Stimulated activated CD8-positive, alpha-beta memory T cell treated with anti-CD3 and anti-CD28 coated beads, Interleukin-4, amount 100 ng/mL, for 4 hours (primary cell): ENCODE measurements at regions not wholly inside any gene's neighbourhood (a gene's known extent, or its start where the extent isn't known, plus 50 kb on each side); places are given as distances from the start of the nearest gene placed in this dataset.
"Not testable (repeated sequence)": the region's sequence is repeated elsewhere in the genome, so short reads cannot be mapped to it uniquely, and the experiment has no call there.

Experiments used
- DNase-seq, 2 donors: peaks; one replicate each; pipeline ENCODE4 v3.0.0-alpha.2; 2020; ENCODE audit warnings: low read depth in 2 of 2, low spot score in 1 of 2

DNA sequence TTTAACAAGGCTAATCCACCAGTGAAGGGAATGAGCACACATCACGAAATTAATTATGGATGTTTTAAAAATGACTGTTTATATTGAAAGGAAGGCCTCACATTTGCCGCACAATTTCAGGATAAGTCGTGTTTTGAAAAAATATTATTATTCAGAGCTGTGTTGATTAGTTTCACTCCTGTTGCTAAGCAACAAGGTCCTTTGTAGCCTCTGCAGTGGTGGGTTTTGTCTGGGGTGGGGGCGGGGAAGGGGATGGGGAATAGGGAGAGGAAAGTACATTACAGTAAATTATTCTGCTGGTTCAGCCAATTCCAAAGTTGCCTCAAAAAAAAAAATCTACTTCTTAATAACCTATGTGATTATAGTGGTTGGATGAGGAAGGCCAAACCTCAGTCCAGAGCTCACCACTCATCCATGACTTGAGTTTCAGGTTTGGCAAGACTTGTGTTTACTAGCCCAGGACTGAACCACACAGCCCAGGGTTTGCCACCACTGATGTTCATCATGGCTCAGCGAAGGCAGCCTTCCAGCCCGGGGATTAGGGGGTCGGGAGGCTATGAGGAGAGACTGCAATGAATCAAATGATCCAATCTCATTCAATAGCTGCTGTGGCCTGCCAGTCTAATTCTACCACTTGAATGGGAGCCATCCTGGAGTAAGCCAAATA is 162.5 kb upstream of the ATP6AP2 start:
- DNase-seq = no peak

DNA sequence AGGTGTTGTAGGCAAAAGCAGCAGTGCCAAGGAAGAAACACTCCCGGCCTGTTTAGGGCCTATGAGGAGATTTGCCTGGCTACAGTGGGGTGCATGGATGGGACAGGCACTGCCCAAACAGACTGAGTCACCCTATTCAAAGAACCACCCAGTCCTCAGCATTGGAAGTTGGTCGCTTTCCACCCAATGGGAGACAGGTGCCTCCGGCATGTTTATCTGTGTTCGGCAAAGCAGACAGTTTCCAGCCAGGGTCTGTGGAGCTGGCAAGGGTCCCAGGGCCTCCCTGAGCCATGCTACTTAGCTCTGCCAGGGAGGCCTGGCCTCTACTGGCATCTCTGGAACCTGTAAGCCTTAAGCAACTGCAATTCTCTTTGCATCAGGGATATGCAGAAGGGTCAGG is 165.1 kb upstream of the ATP6AP2 start:
- DNase-seq = no peak

DNA sequence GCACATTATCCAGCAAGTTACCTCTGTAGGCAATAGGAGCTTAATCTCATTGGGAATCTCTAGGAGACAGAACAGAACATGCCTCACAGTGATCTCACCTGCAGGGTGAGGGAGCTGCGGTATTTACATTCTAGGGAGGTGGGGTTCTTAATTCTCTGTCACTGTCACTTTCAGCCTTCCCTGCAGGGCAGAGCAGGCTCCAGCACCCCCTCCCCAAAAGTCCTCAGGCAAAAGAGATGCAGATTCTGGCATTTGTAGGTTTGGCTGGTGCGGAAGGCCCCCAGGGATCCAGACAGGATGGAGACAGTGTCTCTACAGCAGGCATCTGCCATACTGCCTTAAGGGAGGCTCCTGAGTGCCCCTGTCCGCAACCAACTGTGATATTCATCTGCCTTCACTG is 166.4 kb upstream of the ATP6AP2 start:
- DNase-seq = no peak

DNA sequence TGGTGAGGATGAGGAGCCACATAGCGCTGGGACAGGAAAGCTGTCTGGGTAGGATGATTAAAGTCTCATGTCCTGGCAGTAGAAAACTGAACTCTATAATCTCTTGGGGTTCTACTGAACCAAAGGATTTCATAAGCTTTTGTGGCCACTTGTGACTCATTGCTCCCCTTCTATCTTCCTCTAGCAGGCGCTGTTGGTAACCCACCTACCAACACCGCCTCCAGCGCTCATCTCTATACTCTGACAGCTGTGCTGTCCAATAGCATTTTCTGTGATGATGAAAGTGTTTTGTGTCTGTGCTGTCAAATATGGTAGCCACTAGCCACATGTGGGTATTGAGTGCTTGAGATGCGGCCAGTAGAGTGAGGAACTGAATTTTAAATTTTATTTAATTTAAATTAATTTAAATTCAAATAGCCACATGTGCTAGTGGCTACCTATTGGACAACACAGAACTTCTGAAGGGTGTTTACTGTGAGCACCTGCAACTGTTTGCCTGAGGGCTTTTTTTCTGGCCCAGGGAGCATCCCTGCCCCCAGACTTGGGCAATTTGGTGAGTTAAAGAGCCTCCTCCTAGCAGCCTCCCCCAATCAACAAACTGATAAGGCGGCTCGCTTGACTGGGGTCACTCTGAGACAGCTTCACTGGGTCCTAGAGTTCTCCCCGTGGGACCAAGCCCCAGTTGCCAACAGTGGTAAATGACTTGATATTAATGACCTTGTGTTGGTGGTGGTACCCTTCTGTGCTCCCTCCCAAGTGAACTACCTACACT is 169.2 kb upstream of the ATP6AP2 start:
- DNase-seq = no peak

DNA sequence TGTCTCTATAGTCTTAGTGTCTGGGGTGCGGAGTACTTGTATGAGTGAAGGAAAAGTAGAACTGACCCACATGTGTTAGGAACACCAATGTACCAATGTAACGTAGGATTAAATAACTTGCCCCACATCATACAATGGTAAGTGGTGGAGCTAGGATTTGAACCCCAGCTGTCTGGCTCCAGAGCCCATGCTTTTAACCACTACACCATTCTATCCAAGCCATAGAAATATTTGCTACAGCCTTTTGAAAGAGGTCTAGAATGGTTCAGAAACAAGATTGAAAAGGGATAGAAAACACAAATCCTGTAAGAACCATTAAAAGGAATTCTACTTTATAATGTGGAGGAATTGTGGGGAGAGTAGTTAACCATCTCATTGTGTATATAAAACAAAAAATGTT is 169.9 kb upstream of the ATP6AP2 start:
- DNase-seq = no peak

- no peak for DNase-seq
These were observed 174.4 kb upstream of the ATP6AP2 start for GRCh38 chrX:40406330-40406859.

- no peak for DNase-seq
These were observed 175.4 kb upstream of the ATP6AP2 start for GRCh38 chrX:40405399-40405798.

DNA sequence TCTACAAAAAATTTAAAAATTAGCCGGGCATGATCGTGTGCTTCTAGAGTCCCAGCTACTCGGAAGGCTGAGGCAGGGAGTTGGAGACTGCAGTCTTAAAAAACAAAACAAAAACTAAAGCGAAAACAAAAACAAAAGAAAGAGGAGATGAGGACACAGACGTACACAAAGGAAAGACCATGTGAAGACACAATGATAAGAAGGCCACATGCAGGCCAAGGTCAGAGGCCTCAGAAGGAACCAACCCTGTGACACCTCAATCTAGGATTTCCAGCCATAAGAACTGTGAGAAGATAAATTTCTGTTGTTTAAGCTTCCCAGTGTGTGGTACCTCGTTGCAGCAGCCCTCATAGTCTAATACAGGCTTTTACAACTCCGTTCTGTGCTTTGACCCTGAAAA is 177.0 kb upstream of the ATP6AP2 start:
- no peak for DNase-seq

DNA sequence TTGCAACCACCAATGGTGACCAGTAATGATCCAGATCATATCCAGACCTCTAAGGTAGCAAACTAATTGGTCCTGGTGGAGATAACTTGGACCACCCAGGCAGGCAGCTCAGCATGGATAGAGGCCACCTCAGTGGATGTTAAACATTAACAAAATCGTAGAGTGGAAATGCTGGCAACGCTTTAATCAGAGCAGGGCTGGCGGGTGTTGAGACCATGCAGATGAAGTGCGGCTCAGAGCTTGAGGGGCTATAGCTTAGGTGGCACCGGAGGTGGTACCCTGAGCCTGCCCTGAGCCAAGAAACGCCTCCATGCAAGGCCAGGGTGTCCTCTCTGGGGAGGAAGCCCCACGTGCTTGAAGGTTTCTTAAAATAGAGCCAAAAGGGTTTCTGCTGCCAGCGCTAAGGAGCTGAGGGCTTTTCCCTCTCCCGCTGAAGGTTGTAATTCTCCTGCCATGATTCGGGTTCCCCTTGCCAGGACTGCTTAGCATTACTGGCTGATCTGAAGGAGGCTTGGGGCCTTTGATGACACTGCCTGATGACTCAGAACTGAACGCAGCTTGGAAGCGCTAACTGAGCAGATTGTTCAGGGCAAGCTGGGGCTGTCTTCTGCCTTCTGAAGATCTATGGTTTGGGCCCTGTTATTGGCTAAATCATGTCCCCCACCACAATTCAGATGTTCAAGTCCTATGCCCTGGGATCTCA is 177.8 kb upstream of the ATP6AP2 start:
- DNase-seq = no peak

GRCh38 chrX:40395102-40395501 is 185.7 kb upstream of the ATP6AP2 start:
- DNase-seq = no peak

DNA sequence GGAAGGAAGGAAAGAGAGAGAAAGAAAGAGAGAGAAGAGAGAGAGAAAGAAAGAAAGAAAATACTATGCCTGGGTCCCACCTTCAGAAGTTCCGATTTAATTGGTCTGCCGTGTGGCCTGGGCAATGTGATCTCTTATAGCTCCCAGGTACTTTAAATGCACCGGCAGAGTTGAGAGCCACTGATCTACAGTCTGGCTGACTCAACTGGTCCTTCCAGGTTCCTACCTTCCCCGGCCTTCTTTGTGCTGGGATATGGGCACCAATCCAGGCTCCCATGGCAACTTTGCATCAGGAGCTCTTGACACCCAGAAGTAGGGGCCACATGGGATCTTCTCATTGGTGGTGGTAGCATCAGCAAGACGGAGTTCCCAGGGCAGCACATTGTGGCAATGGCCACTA is 186.5 kb upstream of the ATP6AP2 start:
- DNase-seq = no peak

- no peak for DNase-seq
These were observed 188.2 kb upstream of the ATP6AP2 start for GRCh38 chrX:40392599-40392998.

- DNase-seq = no peak
These were observed 189.1 kb upstream of the ATP6AP2 start for GRCh38 chrX:40391662-40392061.

GRCh38 chrX:40389555-40389954 is 191.2 kb upstream of the ATP6AP2 start:
- no peak for DNase-seq

GRCh38 chrX:40388441-40388840 is 192.3 kb upstream of the ATP6AP2 start:
- DNase-seq = no peak

DNA sequence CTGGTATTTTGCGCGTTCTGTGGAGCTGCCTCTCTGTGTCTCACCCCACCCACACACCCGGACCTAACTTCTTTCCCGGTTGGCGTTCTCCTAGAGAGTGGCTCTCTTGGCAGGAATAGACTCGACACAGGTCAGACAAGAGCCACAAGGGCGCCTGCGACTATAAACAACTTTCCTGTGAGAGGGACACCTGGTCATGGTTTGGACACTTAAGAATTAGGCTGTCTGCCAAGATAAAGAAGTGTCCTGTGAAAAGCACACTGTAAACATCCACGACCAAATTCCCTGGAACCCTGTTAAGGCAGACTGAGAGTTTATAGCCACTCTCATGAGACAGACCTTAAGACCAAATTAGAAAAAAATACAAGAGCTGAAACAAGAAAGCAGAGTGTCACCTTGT is 192.9 kb upstream of the ATP6AP2 start:
- DNase-seq = not testable (repeated sequence)

DNA sequence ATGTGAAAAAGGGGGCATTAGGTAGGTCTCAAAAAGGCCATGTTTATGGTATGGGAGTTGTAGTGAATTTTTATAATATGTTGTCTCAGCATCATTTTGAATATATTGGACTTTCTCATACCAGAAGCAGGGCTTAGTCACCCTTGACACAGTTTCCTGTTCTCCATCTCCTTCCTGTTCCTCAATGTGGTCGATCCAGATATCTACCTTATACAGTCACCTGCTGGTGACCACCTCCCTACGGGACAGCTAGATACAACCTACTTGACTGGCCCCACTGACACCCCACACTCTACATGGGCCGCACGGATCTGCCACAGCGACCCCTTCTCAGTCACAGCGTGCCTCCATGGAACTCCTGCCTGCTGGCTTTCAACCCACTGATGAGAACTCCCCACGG is 193.5 kb upstream of the ATP6AP2 start:
- not testable (repeated sequence) for DNase-seq

- DNase-seq = no peak
These were observed 195.1 kb upstream of the ATP6AP2 start for GRCh38 chrX:40385682-40386081.

GRCh38 chrX:40385256-40385655 is 195.5 kb upstream of the ATP6AP2 start:
- DNase-seq = no peak

DNA sequence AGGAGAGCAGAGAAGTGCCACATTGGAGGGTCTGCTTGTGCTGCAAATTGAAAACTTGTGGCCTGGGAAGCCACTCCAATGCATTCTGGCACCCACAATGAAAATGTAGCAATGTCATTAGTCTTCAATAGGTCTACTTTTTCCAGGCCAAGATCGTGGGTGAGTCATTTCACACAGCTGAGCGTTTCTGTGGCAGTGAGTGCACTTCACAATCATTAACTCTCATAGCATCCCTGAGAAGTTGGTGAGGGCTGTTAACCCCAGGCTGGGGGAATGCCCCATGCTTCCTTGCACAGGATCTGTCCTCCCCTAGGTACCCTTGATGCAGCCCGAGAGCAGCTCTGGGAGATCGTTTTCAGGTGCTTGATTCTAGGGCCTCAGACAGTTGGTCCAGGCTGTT is 196.8 kb upstream of the ATP6AP2 start:
- no peak for DNase-seq

DNA sequence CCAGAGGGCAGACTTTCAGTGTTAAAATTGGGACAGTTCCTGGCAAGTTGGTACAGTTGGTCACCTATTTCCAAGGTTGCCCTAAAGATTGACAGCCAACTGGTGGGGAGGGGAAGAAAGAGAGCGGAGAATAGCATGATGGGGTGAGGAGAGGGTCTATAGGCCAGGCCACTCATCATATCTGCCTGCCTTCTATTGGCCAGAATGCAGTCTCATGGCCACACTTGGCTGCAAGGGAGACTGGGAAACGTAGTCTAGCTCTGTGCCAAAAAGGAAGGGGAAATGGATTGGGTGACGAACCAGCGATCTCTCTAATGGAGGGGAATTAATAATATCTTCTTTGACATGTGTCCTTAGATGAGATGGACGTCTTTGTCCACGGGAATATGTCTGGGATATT is 197.4 kb upstream of the ATP6AP2 start:
- DNase-seq = no peak
